ENCODE measurements at regions not wholly inside any gene's neighbourhood (a gene's known extent, or its start where the extent isn't known, plus 50 kb on each side); places are given as distances from the start of the nearest gene placed in this dataset.
"Not testable (repeated sequence)": the region's sequence is repeated elsewhere in the genome, so short reads cannot be mapped to it uniquely, and the experiment has no call there.

DNA sequence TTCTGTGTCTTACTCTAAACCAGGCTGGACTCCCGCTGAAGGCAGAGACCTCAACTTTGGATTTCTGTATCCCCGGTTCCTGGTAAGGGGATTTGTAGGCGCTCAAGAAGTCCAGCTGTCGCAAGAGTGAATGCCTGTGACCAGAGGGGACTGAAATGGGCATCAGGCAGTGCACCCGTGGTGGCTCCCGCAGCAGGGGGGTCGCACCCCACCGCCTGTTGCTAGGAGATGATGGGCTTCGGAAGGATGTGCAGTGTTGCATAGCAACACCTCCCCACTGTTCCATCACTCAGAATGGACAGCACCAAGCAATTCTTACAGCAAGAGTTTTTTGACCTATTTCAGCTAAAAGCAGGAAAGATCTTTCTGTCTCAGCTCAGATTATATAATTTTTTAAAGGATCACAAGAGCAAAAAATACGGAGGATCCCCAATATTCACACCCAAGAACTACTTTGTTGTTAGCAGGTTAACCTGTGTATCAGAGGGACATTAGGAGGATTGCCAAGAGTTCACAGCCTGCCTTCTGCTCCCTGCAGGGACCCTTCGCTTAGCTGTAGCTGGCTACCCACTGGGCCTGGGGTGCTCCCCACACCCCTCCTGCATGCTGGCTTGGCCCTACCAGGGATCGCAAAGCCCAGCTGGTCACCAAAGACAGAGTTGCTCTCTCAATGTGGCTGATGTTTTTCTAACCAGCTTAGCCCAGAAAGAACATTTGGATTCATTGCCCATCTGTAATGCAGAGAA, 63.8 kb downstream of the SOWAHC start:
- no peak overlapping the region for H3K4me3 ChIP-seq (ENCODE audit: low read depth, low read length)
- Mint-ChIP-seq H3K4me3 (ENCODE audit: unreplicated experiment) (no peak overlapping the region), H3K36me3 (ENCODE audit: insufficient read depth, unreplicated experiment) (no peaks in the 10 kb centered on the region), H3K4me1 (ENCODE audit: low read depth, unreplicated experiment) (peaks cover 60% of the 10 kb centered on the region), H3K9me3 (ENCODE audit: unreplicated experiment) (no peaks in the 10 kb centered on the region), H3K27me3 (ENCODE audit: insufficient read depth, unreplicated experiment) (no peaks in the 10 kb centered on the region), H3K27ac (ENCODE audit: unreplicated experiment) (no peak overlapping the region)
- CTCF ChIA-PET = interaction anchor here (0.7 kb wide), 1 partner anchor 13 kb away, joined by 3 read pairs; no protein-coding TSS in a partner anchor
- DNase-seq = no peak
- no peaks in the 10 kb centered on the region for H3K27me3 ChIP-seq (replicated peaks; ENCODE audit: control insufficient read depth, insufficient read depth, low read length)
- BruUV-seq (replicated peaks) = no TSS peak
- TF ChIP-seq, protein P1, sequence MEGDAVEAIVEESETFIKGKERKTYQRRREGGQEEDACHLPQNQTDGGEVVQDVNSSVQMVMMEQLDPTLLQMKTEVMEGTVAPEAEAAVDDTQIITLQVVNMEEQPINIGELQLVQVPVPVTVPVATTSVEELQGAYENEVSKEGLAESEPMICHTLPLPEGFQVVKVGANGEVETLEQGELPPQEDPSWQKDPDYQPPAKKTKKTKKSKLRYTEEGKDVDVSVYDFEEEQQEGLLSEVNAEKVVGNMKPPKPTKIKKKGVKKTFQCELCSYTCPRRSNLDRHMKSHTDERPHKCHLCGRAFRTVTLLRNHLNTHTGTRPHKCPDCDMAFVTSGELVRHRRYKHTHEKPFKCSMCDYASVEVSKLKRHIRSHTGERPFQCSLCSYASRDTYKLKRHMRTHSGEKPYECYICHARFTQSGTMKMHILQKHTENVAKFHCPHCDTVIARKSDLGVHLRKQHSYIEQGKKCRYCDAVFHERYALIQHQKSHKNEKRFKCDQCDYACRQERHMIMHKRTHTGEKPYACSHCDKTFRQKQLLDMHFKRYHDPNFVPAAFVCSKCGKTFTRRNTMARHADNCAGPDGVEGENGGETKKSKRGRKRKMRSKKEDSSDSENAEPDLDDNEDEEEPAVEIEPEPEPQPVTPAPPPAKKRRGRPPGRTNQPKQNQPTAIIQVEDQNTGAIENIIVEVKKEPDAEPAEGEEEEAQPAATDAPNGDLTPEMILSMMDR (IDR thresholded peaks at IDR 0.05; ENCODE audit: insufficient read depth in 1 of 2, low read depth in 1 of 2, low read length in 1 of 2, severe bottlenecking in 1 of 2, unreplicated experiment in 1 of 2) = no peak
- H3K4me1 ChIP-seq = peaks cover 58% of the 10 kb centered on the region
- no peaks in the 10 kb centered on the region for H3K9me3 ChIP-seq
- intact Hi-C loops (cut with micrococcal nuclease; ENCODE audit: unreplicated experiment) = loop anchor here (2.0 kb wide), 1 partner anchor 13 kb away; no protein-coding TSS in a partner anchor
- POLR2A ChIA-PET = no interaction called here
- H3K36me3 ChIP-seq (ENCODE audit: control insufficient read depth, insufficient read depth, low read length) = no peaks in the 10 kb centered on the region

- POLR2A ChIA-PET; H3K4me3 ChIP-seq (ENCODE audit: low read depth, low read length); H3K9me3 Mint-ChIP-seq (ENCODE audit: unreplicated experiment); H3K27me3 Mint-ChIP-seq (ENCODE audit: insufficient read depth, unreplicated experiment); H3K36me3 Mint-ChIP-seq (ENCODE audit: insufficient read depth, unreplicated experiment); BruUV-seq (replicated peaks); H3K36me3 ChIP-seq (ENCODE audit: control insufficient read depth, insufficient read depth, low read length); intact Hi-C loops (cut with micrococcal nuclease; ENCODE audit: unreplicated experiment); H3K9me3 ChIP-seq; H3K27me3 ChIP-seq (replicated peaks; ENCODE audit: control insufficient read depth, insufficient read depth, low read length); DNase-seq; H3K4me3 Mint-ChIP-seq (ENCODE audit: unreplicated experiment): not testable (repeated sequence)
- H3K4me1 ChIP-seq = peaks cover 58% of the 10 kb centered on the region
- CTCF ChIA-PET = interaction anchor here (0.7 kb wide), 1 partner anchor 12 kb away, joined by 3 read pairs; no protein-coding TSS in a partner anchor
- H3K27ac Mint-ChIP-seq (ENCODE audit: unreplicated experiment) = peak overlapping the region; percentile 95
- peaks cover 60% of the 10 kb centered on the region for H3K4me1 Mint-ChIP-seq (ENCODE audit: low read depth, unreplicated experiment)
Measured at GRCh38 chr2:109678724-109679201, 64.6 kb downstream of the SOWAHC start.

- H3K27me3 Mint-ChIP-seq (ENCODE audit: insufficient read depth, unreplicated experiment) = no peaks in the 10 kb centered on the region
- H3K27ac Mint-ChIP-seq (ENCODE audit: unreplicated experiment) = peak overlapping the region; percentile 95
- H3K4me3 Mint-ChIP-seq (ENCODE audit: unreplicated experiment) = peak overlapping the region; percentile 75
- no TSS peak for BruUV-seq (replicated peaks)
- POLR2A ChIA-PET = interaction anchor here (1.0 to 1.8 kb wide), 3 partner anchors 11 to 65 kb away, joined by 4 to 10 read pairs (median 4); partner anchors contain the start of genes SEPTIN10 and SOWAHC
- Histone ChIP-seq H3K36me3 (ENCODE audit: control insufficient read depth, insufficient read depth, low read length) (no peaks in the 10 kb centered on the region), H3K4me1 (peaks cover 58% of the 10 kb centered on the region), H3K4me3 (ENCODE audit: low read depth, low read length) (no peak overlapping the region), H3K27me3 (replicated peaks; ENCODE audit: control insufficient read depth, insufficient read depth, low read length) (no peaks in the 10 kb centered on the region), H3K9me3 (no peaks in the 10 kb centered on the region)
- no peaks in the 10 kb centered on the region for H3K9me3 Mint-ChIP-seq (ENCODE audit: unreplicated experiment)
- intact Hi-C loops (cut with micrococcal nuclease; ENCODE audit: unreplicated experiment) = no loop called here
- DNase-seq = no peak
- H3K36me3 Mint-ChIP-seq (ENCODE audit: insufficient read depth, unreplicated experiment) = no peaks in the 10 kb centered on the region
- TF ChIP-seq, protein P1 (IDR thresholded peaks at IDR 0.05; ENCODE audit: insufficient read depth in 1 of 2, low read depth in 1 of 2, low read length in 1 of 2, severe bottlenecking in 1 of 2, unreplicated experiment in 1 of 2) = no peak
- peaks cover 60% of the 10 kb centered on the region for H3K4me1 Mint-ChIP-seq (ENCODE audit: low read depth, unreplicated experiment)
- CTCF ChIA-PET = interaction anchor here (0.6 to 2.3 kb wide), 3 partner anchors 11 to 36 kb away, joined by 3 to 10 read pairs (median 3); no protein-coding TSS in a partner anchor
Measured at GRCh38 chr2:109679225-109679624, 65.1 kb downstream of the SOWAHC start.
